ENCODE measurements at regions not wholly inside any gene's neighbourhood (a gene's known extent, or its start where the extent isn't known, plus 50 kb on each side); places are given as distances from the start of the nearest gene placed in this dataset.

DNA sequence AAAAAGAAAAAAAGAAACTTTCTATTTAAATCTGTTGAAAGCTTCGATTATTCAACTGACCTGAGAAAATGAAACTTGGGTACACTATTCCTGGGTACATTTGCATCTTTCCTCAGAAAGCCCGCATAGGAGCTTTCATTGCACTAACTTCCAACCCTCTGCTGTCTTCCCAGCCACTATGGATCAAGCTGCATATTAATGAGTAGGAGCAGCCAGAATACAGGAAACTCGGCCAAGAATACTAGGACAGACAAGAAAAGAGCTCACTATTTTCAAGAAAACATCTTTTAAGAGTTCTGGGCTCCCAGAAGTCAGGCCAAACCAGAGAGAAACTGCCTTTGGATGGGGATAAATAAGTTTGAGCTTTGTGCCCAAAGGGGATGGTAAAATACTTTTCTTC is 135.0 kb upstream of the CCDC28A start:
- H3K4me1 Mint-ChIP-seq = peaks cover 15% of the 10 kb centered on the region
- Histone ChIP-seq H3K27me3 (ENCODE audit: insufficient read depth) (no peaks in the 10 kb centered on the region), H3F3A (replicated peaks; ENCODE audit: low read depth) (no peaks in the 10 kb centered on the region), H3K27ac (ENCODE audit: low read depth) (no peak overlapping the region), H3K4me3 (no peak overlapping the region), H3K79me2 (replicated peaks; ENCODE audit: insufficient read depth) (peaks cover 31% of the 10 kb centered on the region), H3K36me3 (ENCODE audit: insufficient read depth) (no peaks in the 10 kb centered on the region), H2AFZ (no peak overlapping the region), H3K4me1 (ENCODE audit: insufficient read depth) (peaks cover 12% of the 10 kb centered on the region; the same call in 1 of the 2 replicates), H3K4me2 (no peak overlapping the region), H3K9me2 (ENCODE audit: insufficient read depth) (no peaks in the 10 kb centered on the region), H4K20me1 (replicated peaks; ENCODE audit: insufficient read depth) (no peaks in the 10 kb centered on the region)
- ATAC-seq (no peak), DNase-seq (ENCODE audit: low spot score) (no peak)
- H3K9me3 Mint-ChIP-seq = no peaks in the 10 kb centered on the region
- no peak overlapping the region for H3K27ac Mint-ChIP-seq
- no peaks in the 10 kb centered on the region for H3K27me3 Mint-ChIP-seq (ENCODE audit: insufficient read depth, low read depth, poor library complexity)
- TF ChIP-seq ZNF114 (CRISPR knock-in tag; IDR thresholded peaks at IDR 0.05) (no peak), CREB1 (CRISPR knock-in tag; IDR thresholded peaks at IDR 0.05; ENCODE audit: low read depth) (no peak), STAT1 (IDR thresholded peaks at IDR 0.05; ENCODE audit: unreplicated experiment) (no peak), EZH2 (IDR thresholded peaks at IDR 0.05; ENCODE audit: low read depth, unreplicated experiment) (no peak), JUNB (IDR thresholded peaks at IDR 0.05; ENCODE audit: unreplicated experiment) (no peak), NANOG (IDR thresholded peaks at IDR 0.05; ENCODE audit: borderline replicate concordance) (no peak), POLR2AphosphoS5 (IDR thresholded peaks at IDR 0.05; ENCODE audit: low read depth) (no peak), EZH2phosphoT487 (IDR thresholded peaks at IDR 0.05; ENCODE audit: unreplicated experiment) (no peak), ETS1 (IDR thresholded peaks at IDR 0.05) (no peak), ZNF331 (CRISPR knock-in tag; IDR thresholded peaks at IDR 0.05; ENCODE audit: low read depth) (no peak)
- TF ChIP-seq, protein P1, sequence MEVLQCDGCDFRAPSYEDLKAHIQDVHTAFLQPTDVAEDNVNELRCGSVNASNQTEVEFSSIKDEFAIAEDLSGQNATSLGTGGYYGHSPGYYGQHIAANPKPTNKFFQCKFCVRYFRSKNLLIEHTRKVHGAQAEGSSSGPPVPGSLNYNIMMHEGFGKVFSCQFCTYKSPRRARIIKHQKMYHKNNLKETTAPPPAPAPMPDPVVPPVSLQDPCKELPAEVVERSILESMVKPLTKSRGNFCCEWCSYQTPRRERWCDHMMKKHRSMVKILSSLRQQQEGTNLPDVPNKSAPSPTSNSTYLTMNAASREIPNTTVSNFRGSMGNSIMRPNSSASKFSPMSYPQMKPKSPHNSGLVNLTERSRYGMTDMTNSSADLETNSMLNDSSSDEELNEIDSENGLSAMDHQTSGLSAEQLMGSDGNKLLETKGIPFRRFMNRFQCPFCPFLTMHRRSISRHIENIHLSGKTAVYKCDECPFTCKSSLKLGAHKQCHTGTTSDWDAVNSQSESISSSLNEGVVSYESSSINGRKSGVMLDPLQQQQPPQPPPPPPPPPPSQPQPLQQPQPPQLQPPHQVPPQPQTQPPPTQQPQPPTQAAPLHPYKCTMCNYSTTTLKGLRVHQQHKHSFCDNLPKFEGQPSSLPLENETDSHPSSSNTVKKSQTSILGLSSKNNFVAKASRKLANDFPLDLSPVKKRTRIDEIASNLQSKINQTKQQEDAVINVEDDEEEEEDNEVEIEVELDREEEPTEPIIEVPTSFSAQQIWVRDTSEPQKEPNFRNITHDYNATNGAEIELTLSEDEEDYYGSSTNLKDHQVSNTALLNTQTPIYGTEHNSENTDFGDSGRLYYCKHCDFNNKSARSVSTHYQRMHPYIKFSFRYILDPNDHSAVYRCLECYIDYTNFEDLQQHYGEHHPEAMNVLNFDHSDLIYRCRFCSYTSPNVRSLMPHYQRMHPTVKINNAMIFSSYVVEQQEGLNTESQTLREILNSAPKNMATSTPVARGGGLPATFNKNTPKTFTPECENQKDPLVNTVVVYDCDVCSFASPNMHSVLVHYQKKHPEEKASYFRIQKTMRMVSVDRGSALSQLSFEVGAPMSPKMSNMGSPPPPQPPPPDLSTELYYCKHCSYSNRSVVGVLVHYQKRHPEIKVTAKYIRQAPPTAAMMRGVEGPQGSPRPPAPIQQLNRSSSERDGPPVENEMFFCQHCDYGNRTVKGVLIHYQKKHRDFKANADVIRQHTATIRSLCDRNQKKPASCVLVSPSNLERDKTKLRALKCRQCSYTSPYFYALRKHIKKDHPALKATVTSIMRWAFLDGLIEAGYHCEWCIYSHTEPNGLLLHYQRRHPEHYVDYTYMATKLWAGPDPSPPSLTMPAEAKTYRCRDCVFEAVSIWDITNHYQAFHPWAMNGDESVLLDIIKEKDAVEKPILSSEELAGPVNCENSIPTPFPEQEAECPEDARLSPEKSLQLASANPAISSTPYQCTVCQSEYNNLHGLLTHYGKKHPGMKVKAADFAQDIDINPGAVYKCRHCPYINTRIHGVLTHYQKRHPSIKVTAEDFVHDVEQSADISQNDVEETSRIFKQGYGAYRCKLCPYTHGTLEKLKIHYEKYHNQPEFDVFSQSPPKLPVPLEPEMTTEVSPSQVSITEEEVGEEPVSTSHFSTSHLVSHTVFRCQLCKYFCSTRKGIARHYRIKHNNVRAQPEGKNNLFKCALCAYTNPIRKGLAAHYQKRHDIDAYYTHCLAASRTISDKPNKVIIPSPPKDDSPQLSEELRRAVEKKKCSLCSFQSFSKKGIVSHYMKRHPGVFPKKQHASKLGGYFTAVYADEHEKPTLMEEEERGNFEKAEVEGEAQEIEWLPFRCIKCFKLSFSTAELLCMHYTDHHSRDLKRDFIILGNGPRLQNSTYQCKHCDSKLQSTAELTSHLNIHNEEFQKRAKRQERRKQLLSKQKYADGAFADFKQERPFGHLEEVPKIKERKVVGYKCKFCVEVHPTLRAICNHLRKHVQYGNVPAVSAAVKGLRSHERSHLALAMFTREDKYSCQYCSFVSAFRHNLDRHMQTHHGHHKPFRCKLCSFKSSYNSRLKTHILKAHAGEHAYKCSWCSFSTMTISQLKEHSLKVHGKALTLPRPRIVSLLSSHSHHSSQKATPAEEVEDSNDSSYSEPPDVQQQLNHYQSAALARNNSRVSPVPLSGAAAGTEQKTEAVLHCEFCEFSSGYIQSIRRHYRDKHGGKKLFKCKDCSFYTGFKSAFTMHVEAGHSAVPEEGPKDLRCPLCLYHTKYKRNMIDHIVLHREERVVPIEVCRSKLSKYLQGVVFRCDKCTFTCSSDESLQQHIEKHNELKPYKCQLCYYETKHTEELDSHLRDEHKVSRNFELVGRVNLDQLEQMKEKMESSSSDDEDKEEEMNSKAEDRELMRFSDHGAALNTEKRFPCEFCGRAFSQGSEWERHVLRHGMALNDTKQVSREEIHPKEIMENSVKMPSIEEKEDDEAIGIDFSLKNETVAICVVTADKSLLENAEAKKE (CRISPR knock-in tag; IDR thresholded peaks at IDR 0.05) = no peak
- TF ChIP-seq, protein P2, sequence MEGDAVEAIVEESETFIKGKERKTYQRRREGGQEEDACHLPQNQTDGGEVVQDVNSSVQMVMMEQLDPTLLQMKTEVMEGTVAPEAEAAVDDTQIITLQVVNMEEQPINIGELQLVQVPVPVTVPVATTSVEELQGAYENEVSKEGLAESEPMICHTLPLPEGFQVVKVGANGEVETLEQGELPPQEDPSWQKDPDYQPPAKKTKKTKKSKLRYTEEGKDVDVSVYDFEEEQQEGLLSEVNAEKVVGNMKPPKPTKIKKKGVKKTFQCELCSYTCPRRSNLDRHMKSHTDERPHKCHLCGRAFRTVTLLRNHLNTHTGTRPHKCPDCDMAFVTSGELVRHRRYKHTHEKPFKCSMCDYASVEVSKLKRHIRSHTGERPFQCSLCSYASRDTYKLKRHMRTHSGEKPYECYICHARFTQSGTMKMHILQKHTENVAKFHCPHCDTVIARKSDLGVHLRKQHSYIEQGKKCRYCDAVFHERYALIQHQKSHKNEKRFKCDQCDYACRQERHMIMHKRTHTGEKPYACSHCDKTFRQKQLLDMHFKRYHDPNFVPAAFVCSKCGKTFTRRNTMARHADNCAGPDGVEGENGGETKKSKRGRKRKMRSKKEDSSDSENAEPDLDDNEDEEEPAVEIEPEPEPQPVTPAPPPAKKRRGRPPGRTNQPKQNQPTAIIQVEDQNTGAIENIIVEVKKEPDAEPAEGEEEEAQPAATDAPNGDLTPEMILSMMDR (conservative IDR thresholded peaks at IDR 0.05; ENCODE audit: low read depth in 2 of 2) = no peak
- TF ChIP-seq, protein P3, sequence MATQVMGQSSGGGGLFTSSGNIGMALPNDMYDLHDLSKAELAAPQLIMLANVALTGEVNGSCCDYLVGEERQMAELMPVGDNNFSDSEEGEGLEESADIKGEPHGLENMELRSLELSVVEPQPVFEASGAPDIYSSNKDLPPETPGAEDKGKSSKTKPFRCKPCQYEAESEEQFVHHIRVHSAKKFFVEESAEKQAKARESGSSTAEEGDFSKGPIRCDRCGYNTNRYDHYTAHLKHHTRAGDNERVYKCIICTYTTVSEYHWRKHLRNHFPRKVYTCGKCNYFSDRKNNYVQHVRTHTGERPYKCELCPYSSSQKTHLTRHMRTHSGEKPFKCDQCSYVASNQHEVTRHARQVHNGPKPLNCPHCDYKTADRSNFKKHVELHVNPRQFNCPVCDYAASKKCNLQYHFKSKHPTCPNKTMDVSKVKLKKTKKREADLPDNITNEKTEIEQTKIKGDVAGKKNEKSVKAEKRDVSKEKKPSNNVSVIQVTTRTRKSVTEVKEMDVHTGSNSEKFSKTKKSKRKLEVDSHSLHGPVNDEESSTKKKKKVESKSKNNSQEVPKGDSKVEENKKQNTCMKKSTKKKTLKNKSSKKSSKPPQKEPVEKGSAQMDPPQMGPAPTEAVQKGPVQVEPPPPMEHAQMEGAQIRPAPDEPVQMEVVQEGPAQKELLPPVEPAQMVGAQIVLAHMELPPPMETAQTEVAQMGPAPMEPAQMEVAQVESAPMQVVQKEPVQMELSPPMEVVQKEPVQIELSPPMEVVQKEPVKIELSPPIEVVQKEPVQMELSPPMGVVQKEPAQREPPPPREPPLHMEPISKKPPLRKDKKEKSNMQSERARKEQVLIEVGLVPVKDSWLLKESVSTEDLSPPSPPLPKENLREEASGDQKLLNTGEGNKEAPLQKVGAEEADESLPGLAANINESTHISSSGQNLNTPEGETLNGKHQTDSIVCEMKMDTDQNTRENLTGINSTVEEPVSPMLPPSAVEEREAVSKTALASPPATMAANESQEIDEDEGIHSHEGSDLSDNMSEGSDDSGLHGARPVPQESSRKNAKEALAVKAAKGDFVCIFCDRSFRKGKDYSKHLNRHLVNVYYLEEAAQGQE (IDR thresholded peaks at IDR 0.05; ENCODE audit: unreplicated experiment) = no peak
- H3K36me3 Mint-ChIP-seq (ENCODE audit: low read depth) = no peaks in the 10 kb centered on the region
- no peak overlapping the region for H3K4me3 Mint-ChIP-seq

Measured in GM23338 (cell line).